ENCODE measurements at regions not wholly inside any gene's neighbourhood (a gene's known extent, or its start where the extent isn't known, plus 50 kb on each side); places are given as distances from the start of the nearest gene placed in this dataset.

GRCh38 chr4:180422989-180423711 is 1820.1 kb upstream of the TENM3 start:
- no peak overlapping the region for H3K4me3 Mint-ChIP-seq
- DNase-seq (no peak), ATAC-seq (ENCODE audit: low read depth in 2 of 2) (no peak)
- Histone ChIP-seq H3K36me3 (ENCODE audit: control insufficient read depth, insufficient read depth, low read length) (no peaks in the 10 kb centered on the region), H3K4me3 (ENCODE audit: low read depth, low read length) (no peak overlapping the region), H3K27ac (ENCODE audit: insufficient read depth, low read length, poor library complexity, severe bottlenecking) (no peak overlapping the region), H3K4me1 (ENCODE audit: control insufficient read depth, insufficient read depth, low read length, poor library complexity, severe bottlenecking) (no peaks in the 10 kb centered on the region), H3K9me3 (ENCODE audit: control insufficient read depth in 2 of 2, low read length in 2 of 2) (no peaks in the 10 kb centered on the region), H3K27me3 (ENCODE audit: control insufficient read depth, insufficient read depth, low read length) (no peaks in the 10 kb centered on the region)
- H3K27ac Mint-ChIP-seq, result no peak overlapping the region
- no peaks in the 10 kb centered on the region for H3K27me3 Mint-ChIP-seq
- H3K9me3 Mint-ChIP-seq, result peaks cover 5 to 26% (median 8%) of the 10 kb centered on the region in 7 donors
- no peaks in the 10 kb centered on the region for H3K4me1 Mint-ChIP-seq
- no peaks in the 10 kb centered on the region for H3K36me3 Mint-ChIP-seq

- H3K27me3 Mint-ChIP-seq, result no peaks in the 10 kb centered on the region
- no peak for DNase-seq
- Histone ChIP-seq H3K4me3 (ENCODE audit: low read depth, low read length) (no peak overlapping the region), H3K4me1 (ENCODE audit: control insufficient read depth, insufficient read depth, low read length, poor library complexity, severe bottlenecking) (no peaks in the 10 kb centered on the region), H3K27me3 (ENCODE audit: control insufficient read depth, insufficient read depth, low read length) (no peaks in the 10 kb centered on the region), H3K27ac (ENCODE audit: insufficient read depth, low read length, poor library complexity, severe bottlenecking) (no peak overlapping the region), H3K36me3 (ENCODE audit: control insufficient read depth, insufficient read depth, low read length) (no peaks in the 10 kb centered on the region), H3K9me3 (ENCODE audit: control insufficient read depth in 2 of 2, low read length in 2 of 2) (no peaks in the 10 kb centered on the region)
- H3K36me3 Mint-ChIP-seq, result no peaks in the 10 kb centered on the region
- H3K4me1 Mint-ChIP-seq, result no peaks in the 10 kb centered on the region
- no peak overlapping the region for H3K4me3 Mint-ChIP-seq
- no peak overlapping the region for H3K27ac Mint-ChIP-seq
- peaks cover 3 to 21% (median 8%) of the 10 kb centered on the region in 7 donors for H3K9me3 Mint-ChIP-seq
- ATAC-seq (ENCODE audit: low read depth in 2 of 2), result no peak
These were observed 1819.5 kb upstream of the TENM3 start for GRCh38 chr4:180423712-180424057.

- Histone ChIP-seq H3K4me3 (ENCODE audit: low read depth, low read length) (no peak overlapping the region), H3K4me1 (ENCODE audit: control insufficient read depth, insufficient read depth, low read length, poor library complexity, severe bottlenecking) (no peaks in the 10 kb centered on the region), H3K36me3 (ENCODE audit: control insufficient read depth, insufficient read depth, low read length) (no peaks in the 10 kb centered on the region), H3K9me3 (ENCODE audit: control insufficient read depth in 2 of 2, low read length in 2 of 2) (no peaks in the 10 kb centered on the region), H3K27me3 (ENCODE audit: control insufficient read depth, insufficient read depth, low read length) (no peaks in the 10 kb centered on the region), H3K27ac (ENCODE audit: insufficient read depth, low read length, poor library complexity, severe bottlenecking) (no peak overlapping the region)
- Mint-ChIP-seq H3K27ac (no peak overlapping the region), H3K4me3 (no peak overlapping the region), H3K36me3 (no peaks in the 10 kb centered on the region), H3K4me1 (no peaks in the 10 kb centered on the region), H3K9me3 (peaks cover 3 to 27% (median 5%) of the 10 kb centered on the region in 7 donors), H3K27me3 (peaks cover 4% of the 10 kb centered on the region)
- no peak for DNase-seq
- no peak for ATAC-seq (ENCODE audit: low read depth in 2 of 2)
These were observed 1816.3 kb upstream of the TENM3 start for GRCh38 chr4:180426938-180427337.

- Mint-ChIP-seq H3K4me3 (no peak overlapping the region), H3K9me3 (peaks cover 0 to 22% (median 6%) of the 10 kb centered on the region in 7 donors), H3K27ac (no peak overlapping the region), H3K27me3 (peaks cover 4% of the 10 kb centered on the region), H3K4me1 (no peaks in the 10 kb centered on the region), H3K36me3 (no peaks in the 10 kb centered on the region)
- Histone ChIP-seq H3K4me1 (ENCODE audit: control insufficient read depth, insufficient read depth, low read length, poor library complexity, severe bottlenecking) (no peaks in the 10 kb centered on the region), H3K27ac (ENCODE audit: insufficient read depth, low read length, poor library complexity, severe bottlenecking) (no peak overlapping the region), H3K27me3 (ENCODE audit: control insufficient read depth, insufficient read depth, low read length) (no peaks in the 10 kb centered on the region), H3K36me3 (ENCODE audit: control insufficient read depth, insufficient read depth, low read length) (no peaks in the 10 kb centered on the region), H3K4me3 (ENCODE audit: low read depth, low read length) (no peak overlapping the region), H3K9me3 (ENCODE audit: control insufficient read depth in 2 of 2, low read length in 2 of 2) (no peaks in the 10 kb centered on the region)
- ATAC-seq (ENCODE audit: low read depth in 2 of 2) (no peak), DNase-seq (no peak)
These were observed 1812.9 kb upstream of the TENM3 start for GRCh38 chr4:180430283-180430682.

- H3K4me3 ChIP-seq (ENCODE audit: low read depth, low read length), result no peak overlapping the region
- H3K36me3 ChIP-seq (ENCODE audit: control insufficient read depth, insufficient read depth, low read length), result no peaks in the 10 kb centered on the region
- Mint-ChIP-seq H3K36me3 (no peaks in the 10 kb centered on the region), H3K4me3 (no peak overlapping the region), H3K4me1 (no peaks in the 10 kb centered on the region), H3K27ac (no peak overlapping the region), H3K27me3 (peaks cover 4% of the 10 kb centered on the region), H3K9me3 (peaks cover 0 to 18% (median 4%) of the 10 kb centered on the region in 7 donors)
- H3K4me1 ChIP-seq (ENCODE audit: control insufficient read depth, insufficient read depth, low read length, poor library complexity, severe bottlenecking), result no peaks in the 10 kb centered on the region
- DNase-seq, result no peak
- no peaks in the 10 kb centered on the region for H3K27me3 ChIP-seq (ENCODE audit: control insufficient read depth, insufficient read depth, low read length)
- peaks cover 5% of the 10 kb centered on the region in 2 experiments for H3K9me3 ChIP-seq (ENCODE audit: control insufficient read depth in 2 of 2, low read length in 2 of 2)
- ATAC-seq (ENCODE audit: low read depth in 2 of 2), result no peak
- H3K27ac ChIP-seq (ENCODE audit: insufficient read depth, low read length, poor library complexity, severe bottlenecking), result no peak overlapping the region
These were observed 1808.9 kb upstream of the TENM3 start for GRCh38 chr4:180434131-180434895.

GRCh38 chr4:180436361-180436760 is 1806.8 kb upstream of the TENM3 start:
- no peak for DNase-seq
- no peaks in the 10 kb centered on the region for H3K36me3 ChIP-seq (ENCODE audit: control insufficient read depth, insufficient read depth, low read length)
- H3K9me3 ChIP-seq (ENCODE audit: control insufficient read depth in 2 of 2, low read length in 2 of 2), result peaks cover 5% of the 10 kb centered on the region in 2 experiments
- Mint-ChIP-seq H3K27ac (peak overlapping the region in 1 of 3 donors; percentile 44), H3K36me3 (no peaks in the 10 kb centered on the region), H3K27me3 (peaks cover under 1% of the 10 kb centered on the region), H3K4me3 (no peak overlapping the region), H3K9me3 (peaks cover 0 to 18% (median 6%) of the 10 kb centered on the region in 7 donors), H3K4me1 (no peaks in the 10 kb centered on the region)
- no peak overlapping the region for H3K4me3 ChIP-seq (ENCODE audit: low read depth, low read length)
- H3K27ac ChIP-seq (ENCODE audit: insufficient read depth, low read length, poor library complexity, severe bottlenecking), result no peak overlapping the region
- no peaks in the 10 kb centered on the region for H3K27me3 ChIP-seq (ENCODE audit: control insufficient read depth, insufficient read depth, low read length)
- H3K4me1 ChIP-seq (ENCODE audit: control insufficient read depth, insufficient read depth, low read length, poor library complexity, severe bottlenecking), result no peaks in the 10 kb centered on the region
- ATAC-seq (ENCODE audit: low read depth in 2 of 2), result no peak

GRCh38 chr4:180437601-180438000 is 1805.6 kb upstream of the TENM3 start:
- Mint-ChIP-seq H3K27ac (no peak overlapping the region), H3K27me3 (no peaks in the 10 kb centered on the region), H3K4me3 (no peak overlapping the region), H3K9me3 (peaks cover 0 to 14% (median 6%) of the 10 kb centered on the region in 7 donors), H3K36me3 (no peaks in the 10 kb centered on the region), H3K4me1 (no peaks in the 10 kb centered on the region)
- DNase-seq, result no peak
- Histone ChIP-seq H3K27ac (ENCODE audit: insufficient read depth, low read length, poor library complexity, severe bottlenecking) (no peak overlapping the region), H3K36me3 (ENCODE audit: control insufficient read depth, insufficient read depth, low read length) (no peaks in the 10 kb centered on the region), H3K4me1 (ENCODE audit: control insufficient read depth, insufficient read depth, low read length, poor library complexity, severe bottlenecking) (no peaks in the 10 kb centered on the region), H3K9me3 (ENCODE audit: control insufficient read depth in 2 of 2, low read length in 2 of 2) (peaks cover 5% of the 10 kb centered on the region in 2 experiments), H3K4me3 (ENCODE audit: low read depth, low read length) (no peak overlapping the region), H3K27me3 (ENCODE audit: control insufficient read depth, insufficient read depth, low read length) (no peaks in the 10 kb centered on the region)
- ATAC-seq (ENCODE audit: low read depth in 2 of 2), result no peak

- H3K9me3 ChIP-seq (ENCODE audit: control insufficient read depth in 2 of 2, low read length in 2 of 2), result no peaks in the 10 kb centered on the region
- Mint-ChIP-seq H3K36me3 (no peaks in the 10 kb centered on the region), H3K9me3 (peaks cover 0 to 22% (median 2%) of the 10 kb centered on the region in 7 donors), H3K27me3 (no peaks in the 10 kb centered on the region), H3K27ac (no peak overlapping the region), H3K4me1 (no peaks in the 10 kb centered on the region), H3K4me3 (no peak overlapping the region)
- ATAC-seq (ENCODE audit: low read depth in 2 of 2) (no peak), DNase-seq (no peak)
- no peaks in the 10 kb centered on the region for H3K4me1 ChIP-seq (ENCODE audit: control insufficient read depth, insufficient read depth, low read length, poor library complexity, severe bottlenecking)
- no peaks in the 10 kb centered on the region for H3K27me3 ChIP-seq (ENCODE audit: control insufficient read depth, insufficient read depth, low read length)
- no peak overlapping the region for H3K4me3 ChIP-seq (ENCODE audit: low read depth, low read length)
- H3K36me3 ChIP-seq (ENCODE audit: control insufficient read depth, insufficient read depth, low read length), result no peaks in the 10 kb centered on the region
- no peak overlapping the region for H3K27ac ChIP-seq (ENCODE audit: insufficient read depth, low read length, poor library complexity, severe bottlenecking)
These were observed 1794.9 kb upstream of the TENM3 start for GRCh38 chr4:180448306-180448705.
